Stimulated activated CD4-positive, alpha-beta T cell treated with anti-CD3 and anti-CD28 coated beads, Interleukin-15, amount 100 ng/mL, for 1 hour (primary cell): ENCODE measurements at regions not wholly inside any gene's neighbourhood (a gene's known extent, or its start where the extent isn't known, plus 50 kb on each side); places are given as distances from the start of the nearest gene placed in this dataset.

Experiments used
- DNase-seq, 2 donors: peaks; one replicate each; pipeline ENCODE4 v3.0.0-alpha.2; 2020; ENCODE audit warnings: low read depth in 1 of 2, low spot score in 1 of 2

GRCh38 chr2:122163617-122164016 is 408.2 kb downstream of the TSN start:
- DNase-seq, result no peak

GRCh38 chr2:122164964-122165363 is 409.5 kb downstream of the TSN start:
- no peak for DNase-seq

- no peak for DNase-seq
Measured at GRCh38 chr2:122166820-122167219, 411.4 kb downstream of the TSN start.

DNA sequence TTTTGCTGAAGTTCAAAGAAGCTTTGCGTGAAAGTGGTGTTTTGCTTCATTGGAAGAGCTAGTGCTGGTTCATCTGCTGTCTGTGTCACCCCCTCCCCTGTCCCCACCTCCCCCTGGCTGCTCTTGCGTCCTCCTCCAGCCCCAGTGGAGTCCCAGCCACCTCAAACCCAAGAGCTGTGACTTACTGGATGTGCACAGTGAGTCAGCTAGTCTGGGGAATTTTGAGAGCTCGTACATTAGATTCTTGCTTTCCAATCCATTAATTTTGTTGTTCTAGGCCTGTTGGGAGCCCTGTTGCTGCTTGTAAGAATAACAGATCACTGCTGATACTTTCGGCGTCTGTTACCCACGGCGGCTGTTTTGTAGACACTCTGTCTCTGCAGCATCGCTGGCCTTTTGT is 412.1 kb downstream of the TSN start:
- no peak for DNase-seq

- DNase-seq, result no peak
Measured at GRCh38 chr2:122168799-122169198, 413.3 kb downstream of the TSN start.

- DNase-seq, result no peak
Measured at GRCh38 chr2:122172812-122173211, 417.4 kb downstream of the TSN start.

DNA sequence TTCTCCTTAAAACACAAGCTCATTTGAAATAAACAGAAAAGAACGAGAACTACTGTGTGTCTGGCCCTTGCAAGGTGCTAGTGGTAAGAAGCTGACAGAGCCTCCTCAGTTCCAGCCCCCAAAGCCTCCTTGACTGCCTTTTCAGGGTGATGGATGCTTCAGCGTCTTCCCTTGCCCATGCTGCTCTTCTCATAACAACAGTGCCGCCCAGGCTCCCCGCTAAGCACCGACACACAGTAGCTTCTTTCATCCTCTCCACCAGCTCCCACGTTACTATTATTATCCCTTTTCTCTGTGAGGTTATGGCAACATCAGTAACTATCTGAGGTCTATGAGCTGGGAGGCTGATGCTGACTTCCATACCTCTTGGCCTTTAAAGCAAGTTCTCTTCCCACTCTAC is 418.6 kb downstream of the TSN start:
- no peak for DNase-seq

- DNase-seq, result no peak
Measured at GRCh38 chr2:122179492-122180165, 424.2 kb downstream of the TSN start.

DNA sequence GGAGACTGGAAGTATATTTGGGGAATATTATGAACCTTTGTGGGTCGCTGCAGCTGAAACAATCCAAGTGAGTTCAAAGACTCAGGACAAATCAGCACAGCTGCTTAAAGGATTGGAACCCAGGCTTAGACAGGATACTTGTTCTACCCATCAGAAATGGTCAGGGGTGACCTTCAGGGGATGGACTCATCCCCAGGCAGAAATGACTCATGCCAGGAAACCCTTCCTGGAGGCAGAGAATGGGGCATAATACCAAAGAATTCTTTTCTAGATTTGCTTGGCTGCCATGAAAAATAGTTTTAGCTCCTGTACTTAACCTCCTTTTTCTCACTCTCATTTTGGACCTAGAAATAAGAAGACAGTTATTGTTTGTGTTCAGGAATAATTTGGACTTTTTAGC is 425.5 kb downstream of the TSN start:
- no peak for DNase-seq

DNA sequence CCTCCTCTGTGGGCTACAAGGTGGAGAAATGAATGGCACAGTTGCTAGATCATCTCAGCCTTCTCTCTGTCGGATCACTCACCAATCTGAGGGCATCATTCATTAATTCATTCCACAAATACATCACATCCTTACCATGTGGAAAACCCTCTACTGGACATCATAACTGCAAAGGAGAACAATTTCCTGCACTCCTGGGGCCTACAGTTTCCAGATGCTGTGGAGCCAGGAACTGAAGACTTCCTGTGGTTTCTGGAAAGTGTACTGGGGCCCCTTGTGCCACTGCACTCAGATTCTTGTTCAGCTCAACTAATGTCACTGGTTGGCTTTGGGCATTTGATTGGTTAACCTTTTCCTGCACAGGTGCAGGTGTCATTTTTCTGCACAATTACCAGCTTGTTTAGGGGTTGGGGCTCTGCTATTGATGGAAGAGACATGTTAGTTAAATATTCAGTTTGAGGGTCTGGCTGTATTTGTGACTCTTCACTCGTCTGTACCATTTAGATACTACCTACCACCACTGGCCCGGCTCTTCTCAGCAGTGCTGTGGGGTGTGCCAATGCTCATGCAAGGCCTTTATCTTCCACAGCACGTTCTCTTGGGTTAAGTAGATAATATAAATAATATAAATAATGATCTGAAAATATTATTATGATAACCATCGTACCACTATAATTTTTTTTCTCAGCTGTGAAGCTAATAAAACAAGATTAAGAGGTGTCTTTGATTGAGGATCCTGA is 427.3 kb downstream of the TSN start:
- no peak for DNase-seq

DNA sequence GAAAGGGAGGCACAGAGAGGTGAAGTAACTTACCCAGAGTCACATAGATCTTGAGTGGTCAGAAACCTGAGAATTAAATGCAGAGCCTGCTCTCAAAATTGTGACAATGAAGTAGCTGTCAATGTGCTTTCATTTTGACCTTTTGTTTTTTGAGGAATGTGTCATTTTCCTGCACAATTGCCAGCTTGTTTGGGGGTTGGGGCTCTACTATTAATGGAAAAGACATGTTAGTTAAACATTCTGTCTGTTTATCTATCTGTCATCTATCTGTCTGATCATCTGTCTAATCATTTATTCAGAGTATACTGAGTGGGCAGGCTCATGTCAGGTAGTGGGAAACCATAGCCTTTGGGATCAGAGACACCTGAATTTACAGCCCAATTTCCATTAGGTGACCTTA is 428.4 kb downstream of the TSN start:
- DNase-seq, result no peak

- no peak for DNase-seq
Measured at GRCh38 chr2:122186761-122187222, 431.3 kb downstream of the TSN start.

- DNase-seq, result no peak
Measured at GRCh38 chr2:122191331-122191730, 435.9 kb downstream of the TSN start.

GRCh38 chr2:122193622-122194021 is 438.2 kb downstream of the TSN start:
- no peak for DNase-seq

DNA sequence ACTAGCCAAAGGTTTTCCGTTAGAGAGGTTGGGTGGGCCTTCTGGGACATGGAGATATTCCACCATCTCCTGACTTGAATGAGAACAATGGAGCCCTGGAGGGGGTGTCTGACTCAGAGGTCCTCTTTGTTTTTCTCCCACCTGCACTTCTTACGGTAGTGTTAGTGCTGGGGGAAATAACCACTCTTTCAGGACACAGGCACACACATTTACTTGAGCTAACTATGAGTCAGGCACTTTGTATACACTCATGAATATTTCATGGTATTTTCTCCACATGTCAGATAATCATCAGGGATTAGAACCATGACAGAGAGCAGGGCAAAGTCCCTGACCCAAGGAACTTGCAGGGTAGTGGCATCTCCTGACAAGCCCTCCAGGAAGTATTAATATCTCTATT is 439.1 kb downstream of the TSN start:
- no peak for DNase-seq

- no peak for DNase-seq
Measured at GRCh38 chr2:122203523-122203922, 448.1 kb downstream of the TSN start.

DNA sequence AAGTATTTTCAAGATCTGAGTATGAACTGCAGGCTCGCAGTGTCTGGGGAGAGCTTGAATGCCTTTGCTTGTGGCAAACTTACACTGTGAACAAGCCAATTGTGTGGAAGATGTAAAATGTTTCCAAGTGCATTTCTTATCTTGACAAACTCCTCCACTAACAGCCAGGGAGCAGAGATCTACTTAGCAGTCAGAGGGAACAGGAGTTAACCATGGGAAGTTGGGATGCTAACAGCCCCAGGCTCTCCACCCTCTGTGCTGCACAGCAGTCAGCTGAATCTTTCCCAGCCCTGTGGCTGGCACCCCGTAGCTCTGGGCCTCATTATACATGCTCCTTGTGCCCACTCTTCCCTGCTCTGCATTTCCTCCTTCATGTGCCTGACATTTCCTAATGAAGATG is 450.2 kb downstream of the TSN start:
- DNase-seq, result no peak

DNA sequence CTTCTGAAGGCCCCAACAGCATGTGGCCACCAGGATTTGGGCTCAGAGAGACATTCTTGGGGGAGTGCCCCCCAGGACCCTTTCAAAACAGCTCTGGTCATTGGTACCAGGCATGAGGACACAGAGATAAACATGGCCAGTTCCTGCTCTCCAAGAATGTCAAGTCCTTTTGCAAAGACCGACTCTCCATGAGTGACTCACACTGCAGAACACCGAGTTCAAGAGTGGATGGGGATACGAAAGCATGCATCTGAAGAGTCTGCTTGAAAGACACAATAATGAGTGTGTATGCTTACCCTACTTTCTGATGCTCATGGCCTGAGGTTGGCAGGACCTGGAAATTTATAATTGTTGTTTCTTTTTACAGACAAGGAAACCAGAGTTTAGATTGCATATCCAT is 450.6 kb downstream of the TSN start:
- no peak for DNase-seq

GRCh38 chr2:122209377-122209776 is 453.9 kb downstream of the TSN start:
- no peak for DNase-seq

DNA sequence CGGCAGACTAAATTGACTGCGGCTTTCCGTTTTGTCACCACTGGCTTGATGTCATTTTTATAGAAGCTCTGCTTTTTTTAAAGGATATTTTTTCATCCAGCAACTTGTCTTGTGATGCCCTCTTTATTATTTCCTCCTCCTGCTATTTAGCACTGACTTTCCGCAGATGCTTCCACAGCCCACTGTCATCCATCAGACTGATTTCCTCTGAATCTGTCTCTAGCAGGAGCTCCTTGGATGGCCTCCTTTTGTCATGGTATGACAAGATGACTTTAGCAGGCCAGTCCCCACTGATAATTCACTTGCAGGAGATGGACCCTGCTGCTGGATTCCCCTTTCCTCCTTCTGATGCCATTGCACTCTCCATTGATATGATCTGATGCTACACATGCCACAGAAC is 454.6 kb downstream of the TSN start:
- no peak for DNase-seq

DNA sequence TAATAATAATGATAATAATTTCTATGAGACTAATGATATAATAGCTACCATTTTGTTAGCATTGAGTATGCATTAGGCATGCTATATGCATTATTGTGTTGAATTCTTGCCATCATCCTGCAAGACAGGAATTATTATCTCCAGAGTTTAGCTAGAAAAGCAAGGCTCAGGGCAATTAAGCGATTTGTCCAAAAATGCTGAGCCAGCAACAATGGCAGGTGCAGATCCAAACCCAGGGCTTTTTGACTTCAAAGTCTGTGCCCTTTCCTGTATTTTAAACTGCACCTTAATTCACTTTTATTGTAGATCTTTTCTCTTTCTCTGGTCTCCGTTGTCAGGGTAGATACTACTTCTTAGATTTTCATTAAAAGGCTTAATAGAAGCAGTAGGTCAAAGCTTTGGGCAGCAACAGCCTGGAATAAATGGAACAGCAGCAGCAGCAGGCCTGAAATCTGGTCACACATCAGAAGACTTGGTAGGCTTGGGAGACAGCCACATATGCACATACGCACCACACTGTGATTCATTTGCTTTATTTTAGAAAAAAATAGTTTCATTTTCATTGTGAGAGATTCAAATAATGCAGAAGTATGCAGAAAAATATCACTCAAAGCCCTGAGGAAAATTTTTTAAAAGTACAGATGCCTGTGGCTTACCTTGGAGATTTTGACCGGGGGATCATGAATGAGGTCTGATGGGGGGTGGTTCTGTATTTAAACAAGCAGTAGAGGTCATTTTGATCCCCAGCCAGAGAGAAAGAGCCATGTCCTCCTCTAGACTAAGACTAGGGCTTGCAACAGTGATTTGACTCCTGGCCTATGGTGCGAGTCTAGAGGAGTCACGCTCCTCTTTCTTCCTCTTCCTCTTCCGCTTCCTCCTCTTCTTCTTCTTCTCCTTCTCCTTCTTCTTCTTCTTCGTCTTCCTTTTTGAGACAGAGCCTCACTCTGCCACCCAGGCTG is 455.7 kb downstream of the TSN start:
- DNase-seq, result no peak

GRCh38 chr2:122213312-122213711 is 457.9 kb downstream of the TSN start:
- DNase-seq, result no peak
